H9 (cell line): ENCODE measurements at regions not wholly inside any gene's neighbourhood (a gene's known extent, or its start where the extent isn't known, plus 50 kb on each side); places are given as distances from the start of the nearest gene placed in this dataset.

Source experiments
- DNase-seq: peaks from one replicate; pipeline ENCODE4 v3.0.0-alpha.2; 2017
- H2AFZ ChIP-seq: one replicate; pipeline ENCODE4 v1.6.1; 2013; ENCODE audit warnings: mild to moderate bottlenecking, low read length, control low read depth, moderate library complexity
- H2AK5ac ChIP-seq: 2 replicates; pipeline ENCODE4 v1.6.1; 2013; ENCODE audit warnings: low read length, control low read depth, mixed read lengths; ENCODE audit not compliant: insufficient read length
- H2BK120ac ChIP-seq: one replicate; pipeline ENCODE4 v1.6.1; 2013; ENCODE audit warnings: low read depth, mild to moderate bottlenecking, low read length, control low read depth, inconsistent platforms; ENCODE audit not compliant: poor library complexity, severe bottlenecking
- H2BK12ac ChIP-seq: 2 replicates; pipeline ENCODE4 v1.6.1; 2013; ENCODE audit warnings: low read length, control low read depth, mixed read lengths, low read depth; ENCODE audit not compliant: insufficient read length
- H2BK15ac ChIP-seq: 2 replicates; pipeline ENCODE4 v1.6.1; 2013; ENCODE audit warnings: low read depth, low read length, control low read depth
- H2BK20ac ChIP-seq: one replicate; pipeline ENCODE4 v1.6.1; 2013; ENCODE audit warnings: low read depth, mild to moderate bottlenecking, low read length, control low read depth, inconsistent platforms; ENCODE audit not compliant: poor library complexity, severe bottlenecking
- H2BK5ac ChIP-seq: 2 replicates; pipeline ENCODE4 v1.6.1; 2013; ENCODE audit warnings: low read length, control low read depth, mixed read lengths; ENCODE audit not compliant: insufficient read length
- H3K14ac ChIP-seq: 2 replicates; pipeline ENCODE4 v1.6.1; 2013; ENCODE audit warnings: low read length, control low read depth; ENCODE audit not compliant: insufficient read depth
- H3K18ac ChIP-seq: 2 replicates; pipeline ENCODE4 v1.6.1; 2013; ENCODE audit warnings: low read depth, mild to moderate bottlenecking, mixed read lengths, low read length, control low read depth; ENCODE audit not compliant: insufficient read length
- H3K23ac ChIP-seq: 2 replicates; pipeline ENCODE4 v1.6.1; 2013; ENCODE audit warnings: low read length, control low read depth, mixed read lengths, low read depth; ENCODE audit not compliant: insufficient read length
- H3K23me2 ChIP-seq: 2 replicates; pipeline ENCODE4 v1.6.1; 2013; ENCODE audit warnings: low read depth, mild to moderate bottlenecking, mixed read lengths, low read length, control low read depth; ENCODE audit not compliant: insufficient read length, poor library complexity, severe bottlenecking
- H3K27ac ChIP-seq: 2 replicates; pipeline ENCODE4 v1.5.1; 2013; ENCODE audit warnings: low read length, control low read depth, mixed read lengths, low read depth; ENCODE audit not compliant: insufficient read length
- H3K27me3 ChIP-seq: 2 replicates; pipeline ENCODE4 v1.6.1; 2013; ENCODE audit warnings: low read length, control low read depth, inconsistent platforms; ENCODE audit not compliant: insufficient read depth
- H3K4ac ChIP-seq: 2 replicates; pipeline ENCODE4 v1.6.1; 2013; ENCODE audit warnings: low read depth, mild to moderate bottlenecking, control low read depth, inconsistent platforms, low read length, moderate library complexity
- H3K4me1 ChIP-seq: 2 replicates; pipeline ENCODE4 v1.6.1; 2013; ENCODE audit warnings: low read length, control low read depth, inconsistent platforms; ENCODE audit not compliant: insufficient read depth
- H3K4me2 ChIP-seq: 2 replicates; pipeline ENCODE4 v1.6.1; 2013; ENCODE audit warnings: low read length, control low read depth, mixed read lengths; ENCODE audit not compliant: insufficient read length, insufficient read depth
- H3K56ac ChIP-seq: 2 replicates; pipeline ENCODE4 v1.6.1; 2013; ENCODE audit warnings: low read depth, mild to moderate bottlenecking, mixed read lengths, low read length, control low read depth; ENCODE audit not compliant: insufficient read length
- H3K79me1 ChIP-seq: 2 replicates; pipeline ENCODE4 v1.6.1; 2013; ENCODE audit warnings: low read depth, mild to moderate bottlenecking, moderate library complexity, low read length, control low read depth, inconsistent platforms; ENCODE audit not compliant: insufficient read depth, poor library complexity, severe bottlenecking
- H3K79me2 ChIP-seq: 2 replicates; pipeline ENCODE4 v1.6.1; 2013; ENCODE audit warnings: low read length, control low read depth, inconsistent platforms; ENCODE audit not compliant: insufficient read depth
- H3K9ac ChIP-seq: 2 replicates; pipeline ENCODE4 v1.6.1; 2013; ENCODE audit warnings: low read length, control low read depth, mixed read lengths; ENCODE audit not compliant: insufficient read length; ENCODE audit errors: extremely low read depth
- H3K9me3 ChIP-seq: one replicate; pipeline ENCODE4 v1.6.1; 2013; ENCODE audit warnings: low read depth, low read length, inconsistent platforms; ENCODE audit not compliant: control insufficient read depth
- H3T11ph ChIP-seq: one replicate; pipeline ENCODE4 v1.6.1; 2013; ENCODE audit warnings: mild to moderate bottlenecking, low read length, control low read depth, inconsistent platforms
- H4K20me1 ChIP-seq: one replicate; pipeline ENCODE4 v1.6.1; 2013; ENCODE audit not compliant: control insufficient read depth, insufficient read length, insufficient read depth
- H4K5ac ChIP-seq: 2 replicates; pipeline ENCODE4 v1.6.1; 2013; ENCODE audit warnings: low read depth, mild to moderate bottlenecking, mixed read lengths, low read length, control low read depth; ENCODE audit not compliant: insufficient read length
- H4K8ac ChIP-seq: replicated peaks from 2 replicates; pipeline ENCODE4 v1.6.1; 2013; ENCODE audit warnings: low read length, control low read depth, mixed read lengths, low read depth; ENCODE audit not compliant: insufficient read length
- H4K91ac ChIP-seq: 2 replicates; pipeline ENCODE4 v1.6.1; 2013; ENCODE audit warnings: low read depth, mild to moderate bottlenecking, moderate library complexity, mixed read lengths, low read length, control low read depth; ENCODE audit not compliant: insufficient read length
- H3K27ac Mint-ChIP-seq, 3 experiments: 2 replicates in 2 of 3; 3 replicates in 1 of 3; pipeline ENCODE4 v1.8.0; 2020 to 2021; ENCODE audit warnings: mixed read lengths in 3 of 3, mild to moderate bottlenecking in 1 of 3, moderate library complexity in 1 of 3
- H3K27me3 Mint-ChIP-seq: 2 replicates; pipeline ENCODE4 v1.8.0; 2021; ENCODE audit warnings: low read depth, mild to moderate bottlenecking, moderate library complexity, mixed read lengths
- H3K36me3 Mint-ChIP-seq, 3 experiments: 2 replicates in 2 of 3; 3 replicates in 1 of 3; pipeline ENCODE4 v1.8.0; 2020 to 2021; ENCODE audit warnings: low read depth in 3 of 3, mixed read lengths in 3 of 3; ENCODE audit not compliant: insufficient read depth in 1 of 3
- H3K4me1 Mint-ChIP-seq, 2 experiments: 2 replicates each; pipeline ENCODE4 v1.8.0; 2020; ENCODE audit warnings: mixed read lengths in 2 of 2
- H3K4me3 Mint-ChIP-seq, 2 experiments: 2 replicates in 1 of 2; 3 replicates in 1 of 2; pipeline ENCODE4 v1.8.0; 2020 to 2021; ENCODE audit warnings: mild to moderate bottlenecking in 2 of 2, mixed read lengths in 2 of 2, moderate library complexity in 1 of 2
- H3K9me3 Mint-ChIP-seq, 2 experiments: 2 replicates in 1 of 2; 3 replicates in 1 of 2; pipeline ENCODE4 v1.8.0; 2020; ENCODE audit warnings: mild to moderate bottlenecking in 2 of 2, mixed read lengths in 2 of 2, moderate library complexity in 1 of 2
- CTCF ChIP-seq: fragments of 200-600 bp; sonication (generic); conservative IDR thresholded peaks from 3 replicates; pipeline ENCODE4 v1.8.0; 2021; ENCODE audit warnings: antibody characterized with exemption, mild to moderate bottlenecking
- WGBS: extraction: QIAGEN DNeasy Blood & Tissue Kit; methylation state at CpG from one replicate; pipeline ENCODE4 v1.1.7; 2013; ENCODE audit warnings: missing lambda C conversion rate, low lambda C conversion rate, mixed read lengths; ENCODE audit not compliant: insufficient read length; ENCODE audit errors: extremely low coverage; 5-methylcytosine and 5-hydroxymethylcytosine counted together

- no peak overlapping the region for H3K4me2 ChIP-seq
- no peak overlapping the region for H2BK15ac ChIP-seq
- no peak overlapping the region for H3K4me3 Mint-ChIP-seq
- H3K79me2 ChIP-seq: no peaks in the 10 kb centered on the region
- no peak overlapping the region for H2BK5ac ChIP-seq
- no peak overlapping the region for H3K18ac ChIP-seq
- peaks cover 5 to 7% of the 10 kb centered on the region in 2 experiments for H3K4me1 Mint-ChIP-seq
- peaks cover 0 to 2% (median 0%) of the 10 kb centered on the region in 3 experiments; a peak in 1 of 7 replicates for H3K36me3 Mint-ChIP-seq
- no peak overlapping the region for H3K27ac ChIP-seq
- no peak overlapping the region for H4K91ac ChIP-seq
- H3K27me3 ChIP-seq: no peaks in the 10 kb centered on the region; the same call in 1 of the 2 replicates
- H3K23me2 ChIP-seq: no peaks in the 10 kb centered on the region
- H3K4me1 ChIP-seq: no peaks in the 10 kb centered on the region
- H2BK20ac ChIP-seq: no peak overlapping the region
- no peak overlapping the region for H4K5ac ChIP-seq
- H3K9ac ChIP-seq: no peak overlapping the region
- no peak overlapping the region for H2AK5ac ChIP-seq
- H3K9me3 Mint-ChIP-seq: peaks cover 0 to 2% of the 10 kb centered on the region in 2 experiments; a peak in 1 of 5 replicates
- H3K4ac ChIP-seq: no peak overlapping the region
- no peak overlapping the region for H2BK120ac ChIP-seq
- H3K27ac Mint-ChIP-seq: no peak overlapping the region; a peak in 1 of 7 replicates
- no peak overlapping the region for H4K8ac ChIP-seq
- H2BK12ac ChIP-seq: no peak overlapping the region
- H3K9me3 ChIP-seq: no peaks in the 10 kb centered on the region
- peaks cover 2% of the 10 kb centered on the region for H3K27me3 Mint-ChIP-seq
- no peak for TF ChIP-seq CTCF
- H3T11ph ChIP-seq: no peak overlapping the region
- no peaks in the 10 kb centered on the region for H4K20me1 ChIP-seq
- H3K56ac ChIP-seq: no peak overlapping the region
- H3K14ac ChIP-seq: no peak overlapping the region
- DNase-seq: no peak
- H3K23ac ChIP-seq: no peak overlapping the region
- WGBS: no CpG with 5 or more reads among the region's 30 CpGs
- H2AFZ ChIP-seq: no peak overlapping the region
- H3K79me1 ChIP-seq: no peaks in the 10 kb centered on the region
Observed at GRCh38 chr2:237156031-237156856, 70.6 kb downstream of the COPS8 start.
